HG03196 (cell line): ENCODE measurements at regions not wholly inside any gene's neighbourhood (a gene's known extent, or its start where the extent isn't known, plus 50 kb on each side); places are given as distances from the start of the nearest gene placed in this dataset.
"Not testable (repeated sequence)": the region's sequence is repeated elsewhere in the genome, so short reads cannot be mapped to it uniquely, and the experiment has no call there.

Source experiments
- ATAC-seq: cut with Tn5 transposase; IDR thresholded peaks from one replicate; pipeline ENCODE4 v1.9.1; 2021; ENCODE audit not compliant: unreplicated experiment

- no peak for ATAC-seq
Measured at GRCh38 chr6:120545353-120545752, 788.9 kb downstream of the TBC1D32 start.

GRCh38 chr6:120534954-120535353, 799.3 kb downstream of the TBC1D32 start:
- ATAC-seq: no peak

GRCh38 chr6:120526576-120526975, 807.7 kb downstream of the TBC1D32 start:
- ATAC-seq: no peak

GRCh38 chr6:120514544-120514943, 819.7 kb downstream of the TBC1D32 start:
- no peak for ATAC-seq

- ATAC-seq: no peak
Measured at GRCh38 chr6:120511712-120512111, 822.6 kb downstream of the TBC1D32 start.

GRCh38 chr6:120498711-120499110, 835.6 kb downstream of the TBC1D32 start:
- ATAC-seq: no peak

- ATAC-seq: no peak
Measured at GRCh38 chr6:120496661-120497060, 837.6 kb downstream of the TBC1D32 start.

- ATAC-seq: no peak
Measured at GRCh38 chr6:120493505-120493904, 840.8 kb downstream of the TBC1D32 start.

- no peak for ATAC-seq
Measured at GRCh38 chr6:120489941-120490340, 844.3 kb downstream of the TBC1D32 start.

- no peak for ATAC-seq
Measured at GRCh38 chr6:120484146-120484545, 850.1 kb downstream of the TBC1D32 start.

GRCh38 chr6:120478650-120479049, 855.6 kb downstream of the TBC1D32 start:
- ATAC-seq: no peak

- ATAC-seq: no peak
Measured at GRCh38 chr6:120473804-120474203, 860.5 kb downstream of the TBC1D32 start.

- no peak for ATAC-seq
Measured at GRCh38 chr6:120468486-120468885, 865.8 kb downstream of the TBC1D32 start.

GRCh38 chr6:120451508-120451907, 882.8 kb downstream of the TBC1D32 start:
- no peak for ATAC-seq

GRCh38 chr6:120447605-120448004, 886.7 kb downstream of the TBC1D32 start:
- no peak for ATAC-seq

GRCh38 chr6:120432840-120433239, 901.4 kb downstream of the TBC1D32 start:
- ATAC-seq: not testable (repeated sequence)

GRCh38 chr6:120431841-120432240, 902.4 kb downstream of the TBC1D32 start:
- ATAC-seq: no peak

- no peak for ATAC-seq
Measured at GRCh38 chr6:120411394-120411793, 922.9 kb downstream of the TBC1D32 start.

GRCh38 chr6:120410586-120410985, 923.7 kb downstream of the TBC1D32 start:
- ATAC-seq: no peak

GRCh38 chr6:120407696-120408095, 926.6 kb downstream of the TBC1D32 start:
- ATAC-seq: no peak

- no peak for ATAC-seq
Measured at GRCh38 chr6:120405947-120406346, 928.3 kb downstream of the TBC1D32 start.

GRCh38 chr6:120395784-120396183, 938.5 kb downstream of the TBC1D32 start:
- no peak for ATAC-seq

- ATAC-seq: no peak
Measured at GRCh38 chr6:120395330-120395729, 939.0 kb downstream of the TBC1D32 start.

GRCh38 chr6:120392941-120393340, 941.3 kb downstream of the TBC1D32 start:
- no peak for ATAC-seq
